Loucy (cell line): ENCODE measurements at regions not wholly inside any gene's neighbourhood (a gene's known extent, or its start where the extent isn't known, plus 50 kb on each side); places are given as distances from the start of the nearest gene placed in this dataset.

ENCODE experiments used
- H2AFZ ChIP-seq: fragments of 200-600 bp; sonication (generic); 2 replicates; pipeline ENCODE4 v1.6.0; 2016; ENCODE audit warnings: antibody characterized with exemption, mild to moderate bottlenecking, low read length, moderate library complexity
- H3F3A ChIP-seq: fragments of 200-600 bp; 2 replicates; pipeline ENCODE4 v1.6.0; 2016; ENCODE audit warnings: antibody characterized with exemption, low read depth, mild to moderate bottlenecking
- H3K27me3 ChIP-seq: fragments of 200-600 bp; sonication (generic); 2 replicates; pipeline ENCODE4 v1.6.1; 2014; ENCODE audit warnings: low read length, mild to moderate bottlenecking; ENCODE audit not compliant: insufficient read depth, poor library complexity, severe bottlenecking
- H3K36me3 ChIP-seq: fragments of 200-600 bp; sonication (generic); 2 replicates; pipeline ENCODE4 v1.6.1; 2016; ENCODE audit warnings: low read length; ENCODE audit not compliant: insufficient read depth
- H3K4me1 ChIP-seq: fragments of 200-600 bp; sonication (generic); 2 replicates; pipeline ENCODE4 v1.5.1; 2014; ENCODE audit warnings: low read length, mild to moderate bottlenecking; ENCODE audit not compliant: insufficient read depth, poor library complexity, severe bottlenecking
- H3K4me2 ChIP-seq: fragments of 200-600 bp; sonication (generic); 2 replicates; pipeline ENCODE4 v1.6.0; 2014; ENCODE audit warnings: antibody characterized with exemption, low read length, low read depth, mild to moderate bottlenecking; ENCODE audit not compliant: poor library complexity, severe bottlenecking
- H3K4me3 ChIP-seq: fragments of 200-600 bp; sonication (generic); 2 replicates; pipeline ENCODE4 v1.5.1; 2014; ENCODE audit warnings: low read length, mild to moderate bottlenecking, mixed read lengths; ENCODE audit not compliant: poor library complexity, severe bottlenecking
- H3K79me2 ChIP-seq: fragments of 200-600 bp; sonication (generic); 2 replicates; pipeline ENCODE4 v1.6.1; 2014; ENCODE audit warnings: low read length; ENCODE audit not compliant: insufficient read depth
- H3K9ac ChIP-seq: fragments of 200-600 bp; sonication (generic); 2 replicates; pipeline ENCODE4 v1.6.0; 2014; ENCODE audit warnings: mild to moderate bottlenecking, low read depth, low read length, moderate library complexity; ENCODE audit not compliant: poor library complexity, severe bottlenecking
- H3K9me2 ChIP-seq: fragments of 200-600 bp; sonication (generic); replicated peaks from 2 replicates; pipeline ENCODE4 v1.6.1; 2016; ENCODE audit warnings: low read depth, low read length, mixed read lengths
- H3K9me3 ChIP-seq: fragments of 200-600 bp; sonication (generic); 2 replicates; pipeline ENCODE4 v1.6.1; 2014; ENCODE audit warnings: mild to moderate bottlenecking, antibody characterized with exemption, low read length, low read depth; ENCODE audit not compliant: insufficient read depth
- H4K20me1 ChIP-seq: fragments of 200-600 bp; sonication (generic); 2 replicates; pipeline ENCODE4 v1.6.0; 2014; ENCODE audit warnings: antibody characterized with exemption, low read length, mild to moderate bottlenecking; ENCODE audit not compliant: insufficient read depth, poor library complexity, severe bottlenecking
- CTCF ChIP-seq: fragments of 200-600 bp; sonication (generic); conservative IDR thresholded peaks from 2 replicates; pipeline ENCODE4 v1.5.1; 2014; ENCODE audit warnings: mild to moderate bottlenecking, antibody characterized with exemption, low read length
- EZH2phosphoT487 ChIP-seq: fragments of 200-600 bp; IDR thresholded peaks from 2 replicates; pipeline ENCODE4 v1.6.1; 2018; ENCODE audit warnings: antibody characterized with exemption, mild to moderate bottlenecking, moderate library complexity, borderline replicate concordance

- no peak overlapping the region for H2AFZ ChIP-seq
Measured at GRCh38 chr2:16821692-16822091, 156.1 kb upstream of the CYRIA start.

GRCh38 chr2:16818203-16818556, 152.5 kb upstream of the CYRIA start:
- TF ChIP-seq CTCF (no peak), EZH2phosphoT487 (no peak)
- Histone ChIP-seq H3K36me3 (no peaks in the 10 kb centered on the region), H3K4me2 (no peak overlapping the region)

More at GRCh38 chr2:16821692-16822091, 156.1 kb upstream of the CYRIA start:
- no peak overlapping the region for H3K4me3 ChIP-seq
- no peaks in the 10 kb centered on the region for H3K9me2 ChIP-seq
- H3K4me2 ChIP-seq, result no peak overlapping the region
- no peak for TF ChIP-seq EZH2phosphoT487
- TF ChIP-seq CTCF, result no peak
- H3F3A ChIP-seq, result no peaks in the 10 kb centered on the region
- no peaks in the 10 kb centered on the region for H3K79me2 ChIP-seq
- H3K9ac ChIP-seq, result no peak overlapping the region
- H3K9me3 ChIP-seq, result no peaks in the 10 kb centered on the region
- H3K4me1 ChIP-seq, result no peaks in the 10 kb centered on the region
- no peaks in the 10 kb centered on the region for H3K27me3 ChIP-seq
- no peaks in the 10 kb centered on the region for H4K20me1 ChIP-seq
- H3K36me3 ChIP-seq, result no peaks in the 10 kb centered on the region

GRCh38 chr2:16817305-16818202, 151.9 kb upstream of the CYRIA start:
- Histone ChIP-seq H3K27me3 (no peaks in the 10 kb centered on the region), H3K9me3 (no peaks in the 10 kb centered on the region), H2AFZ (no peak overlapping the region), H3K79me2 (no peaks in the 10 kb centered on the region), H3K4me1 (no peaks in the 10 kb centered on the region), H3K9me2 (no peaks in the 10 kb centered on the region), H3F3A (no peaks in the 10 kb centered on the region), H3K4me3 (no peak overlapping the region), H3K4me2 (no peak overlapping the region), H4K20me1 (no peaks in the 10 kb centered on the region), H3K9ac (no peak overlapping the region), H3K36me3 (no peaks in the 10 kb centered on the region)
- TF ChIP-seq EZH2phosphoT487, result no peak
- no peak for TF ChIP-seq CTCF

More at GRCh38 chr2:16818203-16818556, 152.5 kb upstream of the CYRIA start:
- Histone ChIP-seq H3K9ac (no peak overlapping the region), H3K9me3 (no peaks in the 10 kb centered on the region), H3K9me2 (no peaks in the 10 kb centered on the region), H3K27me3 (no peaks in the 10 kb centered on the region), H4K20me1 (no peaks in the 10 kb centered on the region), H3K4me3 (no peak overlapping the region), H3K79me2 (no peaks in the 10 kb centered on the region), H2AFZ (no peak overlapping the region), H3F3A (no peaks in the 10 kb centered on the region), H3K4me1 (no peaks in the 10 kb centered on the region)
